ENCODE measurements at regions not wholly inside any gene's neighbourhood (a gene's known extent, or its start where the extent isn't known, plus 50 kb on each side); places are given as distances from the start of the nearest gene placed in this dataset.

DNA sequence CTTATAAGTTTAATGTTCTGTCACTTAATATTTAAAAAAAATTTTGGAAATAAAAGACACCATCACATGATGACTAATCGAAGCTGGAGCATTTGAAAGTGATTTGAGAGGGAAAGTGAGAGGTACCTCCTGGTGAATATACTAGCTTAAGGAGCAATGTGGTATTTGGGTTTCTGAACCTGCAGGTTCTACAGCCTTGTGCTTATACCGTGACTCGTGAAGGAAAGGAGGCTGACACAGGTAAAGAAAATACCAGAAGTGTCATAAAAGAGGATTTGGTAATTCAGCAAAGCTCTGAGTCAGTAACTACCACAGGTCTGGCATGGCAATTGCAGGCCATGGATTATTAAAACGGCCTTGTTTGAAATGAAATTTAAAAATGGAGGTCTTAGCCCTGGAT lies 151.0 kb downstream of the SLC38A4 start:
- peak; percentile 87 for FAIRE-seq

DNA sequence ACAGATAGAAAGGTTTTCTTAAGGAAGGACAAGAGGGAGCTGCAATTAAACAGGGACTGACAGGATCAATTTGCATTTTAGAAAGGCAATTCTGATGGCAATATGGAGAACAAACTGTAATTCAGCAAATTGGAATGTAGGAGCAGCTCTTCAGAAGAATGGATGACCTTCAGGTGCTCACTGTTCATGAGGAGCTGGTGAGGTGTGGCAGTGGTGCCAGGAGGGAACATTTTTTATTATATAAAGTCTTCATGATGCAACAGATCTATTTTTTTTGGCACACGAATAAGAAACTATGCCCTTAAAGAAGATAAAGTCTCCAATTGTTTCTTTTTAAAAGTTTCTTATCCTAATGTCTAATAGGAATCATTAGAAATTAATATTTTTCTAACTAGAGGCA lies 151.7 kb downstream of the SLC38A4 start:
- Histone ChIP-seq H2AFZ (ENCODE audit: control insufficient read depth, low read length) (no peak overlapping the region), H3K36me3 (ENCODE audit: control insufficient read depth in 2 of 2, extremely low read depth in 1 of 2, insufficient read depth in 2 of 2, low read length in 2 of 2) (no peaks in the 10 kb centered on the region), H3K4me1 (ENCODE audit: control insufficient read depth, extremely low read depth, insufficient read depth, low read length) (peaks cover 51% of the 10 kb centered on the region), H3K79me2 (ENCODE audit: control insufficient read depth, insufficient read depth, low read length) (no peaks in the 10 kb centered on the region), H3K9ac (ENCODE audit: control insufficient read depth, extremely low read depth, insufficient read depth, low read length) (no peak overlapping the region), H3K9me1 (ENCODE audit: control insufficient read depth, extremely low read depth, insufficient read depth, low read length) (no peaks in the 10 kb centered on the region), H4K20me1 (ENCODE audit: control insufficient read depth, extremely low read depth, insufficient read depth, low read length) (no peaks in the 10 kb centered on the region), H3K27ac (ENCODE audit: control insufficient read depth, insufficient read depth, low read length) (peak overlapping the region; percentile 44), H3K27me3 (ENCODE audit: control insufficient read depth, extremely low read depth, insufficient read depth, low read length) (no peaks in the 10 kb centered on the region), H3K9me3 (ENCODE audit: control insufficient read depth, low read depth, low read length) (no peaks in the 10 kb centered on the region), H3K4me3 (ENCODE audit: control insufficient read depth in 2 of 3, extremely low read depth in 1 of 3, insufficient read depth in 2 of 3, low read depth in 1 of 3, low read length in 3 of 3) (no peak overlapping the region), H3K4me2 (ENCODE audit: control insufficient read depth, extremely low read depth, insufficient read depth, low read depth, low read length) (peak overlapping the region; percentile 11)
- DNase-seq (ENCODE audit: low read depth, low spot score) (no peak), FAIRE-seq (peak; percentile 44)
- TF ChIP-seq, protein P1, sequence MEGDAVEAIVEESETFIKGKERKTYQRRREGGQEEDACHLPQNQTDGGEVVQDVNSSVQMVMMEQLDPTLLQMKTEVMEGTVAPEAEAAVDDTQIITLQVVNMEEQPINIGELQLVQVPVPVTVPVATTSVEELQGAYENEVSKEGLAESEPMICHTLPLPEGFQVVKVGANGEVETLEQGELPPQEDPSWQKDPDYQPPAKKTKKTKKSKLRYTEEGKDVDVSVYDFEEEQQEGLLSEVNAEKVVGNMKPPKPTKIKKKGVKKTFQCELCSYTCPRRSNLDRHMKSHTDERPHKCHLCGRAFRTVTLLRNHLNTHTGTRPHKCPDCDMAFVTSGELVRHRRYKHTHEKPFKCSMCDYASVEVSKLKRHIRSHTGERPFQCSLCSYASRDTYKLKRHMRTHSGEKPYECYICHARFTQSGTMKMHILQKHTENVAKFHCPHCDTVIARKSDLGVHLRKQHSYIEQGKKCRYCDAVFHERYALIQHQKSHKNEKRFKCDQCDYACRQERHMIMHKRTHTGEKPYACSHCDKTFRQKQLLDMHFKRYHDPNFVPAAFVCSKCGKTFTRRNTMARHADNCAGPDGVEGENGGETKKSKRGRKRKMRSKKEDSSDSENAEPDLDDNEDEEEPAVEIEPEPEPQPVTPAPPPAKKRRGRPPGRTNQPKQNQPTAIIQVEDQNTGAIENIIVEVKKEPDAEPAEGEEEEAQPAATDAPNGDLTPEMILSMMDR (optimal IDR thresholded peaks at IDR 0.05 in 1 of 3, IDR thresholded peaks at IDR 0.05 in 1 of 3, conservative IDR thresholded peaks at IDR 0.05 in 1 of 3; ENCODE audit: extremely low read depth in 1 of 3, insufficient read depth in 2 of 3, low read length in 3 of 3), result no peak
- TF ChIP-seq EZH2 (IDR thresholded peaks at IDR 0.05; ENCODE audit: low read length), result no peak
- dilution Hi-C loops (cut with MboI; ENCODE audit: extremely low pct_ligation_motif_present, low sequenced_read_pairs), result no loop called here

More for the DNA sequence above, 151.0 kb downstream of the SLC38A4 start:
- Histone ChIP-seq H3K4me3 (ENCODE audit: control insufficient read depth in 2 of 3, extremely low read depth in 1 of 3, insufficient read depth in 2 of 3, low read depth in 1 of 3, low read length in 3 of 3) (no peak overlapping the region), H2AFZ (ENCODE audit: control insufficient read depth, low read length) (peak overlapping the region; percentile 88), H3K27ac (ENCODE audit: control insufficient read depth, insufficient read depth, low read length) (peak overlapping the region; percentile 87), H3K79me2 (ENCODE audit: control insufficient read depth, insufficient read depth, low read length) (no peaks in the 10 kb centered on the region), H3K9ac (ENCODE audit: control insufficient read depth, extremely low read depth, insufficient read depth, low read length) (peak overlapping the region; percentile 68), H3K27me3 (ENCODE audit: control insufficient read depth, extremely low read depth, insufficient read depth, low read length) (no peaks in the 10 kb centered on the region), H3K4me1 (ENCODE audit: control insufficient read depth, extremely low read depth, insufficient read depth, low read length) (peaks cover 51% of the 10 kb centered on the region), H3K4me2 (ENCODE audit: control insufficient read depth, extremely low read depth, insufficient read depth, low read depth, low read length) (peak overlapping the region; percentile 66), H4K20me1 (ENCODE audit: control insufficient read depth, extremely low read depth, insufficient read depth, low read length) (no peaks in the 10 kb centered on the region), H3K36me3 (ENCODE audit: control insufficient read depth in 2 of 2, extremely low read depth in 1 of 2, insufficient read depth in 2 of 2, low read length in 2 of 2) (no peaks in the 10 kb centered on the region), H3K9me3 (ENCODE audit: control insufficient read depth, low read depth, low read length) (no peaks in the 10 kb centered on the region), H3K9me1 (ENCODE audit: control insufficient read depth, extremely low read depth, insufficient read depth, low read length) (no peaks in the 10 kb centered on the region)
- dilution Hi-C loops (cut with MboI; ENCODE audit: extremely low pct_ligation_motif_present, low sequenced_read_pairs), result no loop called here
- no peak for DNase-seq (ENCODE audit: low read depth, low spot score)
- no peak for TF ChIP-seq EZH2 (IDR thresholded peaks at IDR 0.05; ENCODE audit: low read length)
- TF ChIP-seq, protein P1 (optimal IDR thresholded peaks at IDR 0.05 in 1 of 3, IDR thresholded peaks at IDR 0.05 in 1 of 3, conservative IDR thresholded peaks at IDR 0.05 in 1 of 3; ENCODE audit: extremely low read depth in 1 of 3, insufficient read depth in 2 of 3, low read length in 3 of 3), result no peak

Data from keratinocyte (primary cell).